ENCODE measurements at regions not wholly inside any gene's neighbourhood (a gene's known extent, or its start where the extent isn't known, plus 50 kb on each side); places are given as distances from the start of the nearest gene placed in this dataset.

DNA sequence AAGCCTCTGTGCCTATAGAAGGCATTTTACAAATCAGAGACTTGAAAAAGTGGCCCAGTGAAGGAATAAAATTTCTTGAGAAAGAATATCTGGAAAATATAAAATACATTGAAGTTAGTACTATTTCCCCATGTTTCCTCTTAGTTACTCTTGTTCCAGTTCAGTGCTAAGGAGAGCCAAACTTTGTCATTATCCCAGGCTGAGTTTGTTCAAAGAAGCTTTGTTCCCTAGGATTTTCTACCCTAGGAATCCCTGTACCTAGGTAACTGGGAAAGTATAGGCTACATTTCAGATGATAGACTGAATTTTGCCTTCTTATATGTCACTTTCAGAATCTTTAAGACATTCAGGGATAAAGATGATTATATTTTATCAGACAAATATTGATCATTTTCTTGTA is 1395.7 kb upstream of the MAP3K7 start:
- Mint-ChIP-seq H3K4me3 (no peak overlapping the region), H3K36me3 (no peaks in the 10 kb centered on the region), H3K27ac (no peak overlapping the region), H3K4me1 (no peaks in the 10 kb centered on the region), H3K9me3 (peaks cover 0 to 28% (median 0%) of the 10 kb centered on the region in 9 donors), H3K27me3 (no peaks in the 10 kb centered on the region)
- no peak for ATAC-seq
- no peak for DNase-seq
- POLR2A ChIA-PET, result no interaction called here

DNA sequence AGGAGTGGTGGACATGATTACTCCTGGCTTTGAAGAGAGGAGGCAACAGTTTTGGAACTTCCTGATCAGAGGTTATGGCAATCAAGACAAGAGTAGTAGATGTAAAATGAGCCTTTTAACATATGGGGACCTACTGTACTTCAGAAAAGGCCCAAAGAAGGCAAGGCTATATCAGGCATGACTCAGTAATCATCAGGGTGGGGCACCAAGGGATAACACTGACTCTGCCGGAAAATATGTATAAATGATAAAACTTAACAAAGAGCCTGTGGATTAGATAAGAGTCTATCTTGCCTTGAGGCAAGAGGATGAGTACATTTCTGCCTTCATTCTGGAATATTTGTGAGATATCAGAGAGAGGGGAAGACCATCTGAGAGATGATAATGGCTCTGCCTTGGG is 1389.9 kb upstream of the MAP3K7 start:
- Mint-ChIP-seq H3K36me3 (no peaks in the 10 kb centered on the region), H3K4me3 (no peak overlapping the region), H3K27ac (no peak overlapping the region), H3K27me3 (no peaks in the 10 kb centered on the region), H3K4me1 (no peaks in the 10 kb centered on the region), H3K9me3 (peaks cover 0 to 34% (median 12%) of the 10 kb centered on the region in 9 donors)
- POLR2A ChIA-PET, result no interaction called here
- DNase-seq (no peak), ATAC-seq (no peak)

DNA sequence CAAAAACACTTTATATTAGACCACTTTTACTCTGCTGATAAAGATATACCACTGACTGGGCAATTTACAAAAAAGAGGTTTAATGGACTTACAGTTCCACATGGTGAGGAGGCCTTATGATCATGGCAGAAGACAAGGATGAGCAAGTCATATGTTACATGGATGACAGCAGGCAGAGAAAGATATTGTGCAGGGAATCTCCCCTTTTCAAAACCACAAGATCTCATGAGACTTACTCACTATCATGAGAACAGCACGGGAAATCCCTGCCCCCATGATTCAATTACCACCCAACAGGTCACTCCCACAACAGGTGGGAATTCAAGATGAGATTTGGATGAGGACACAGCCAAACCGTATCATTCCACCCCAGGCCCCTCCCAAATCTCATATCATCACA is 1383.8 kb upstream of the MAP3K7 start:
- Mint-ChIP-seq H3K4me3 (no peak overlapping the region), H3K36me3 (no peaks in the 10 kb centered on the region), H3K27me3 (no peaks in the 10 kb centered on the region), H3K4me1 (no peaks in the 10 kb centered on the region), H3K27ac (no peak overlapping the region), H3K9me3 (peaks cover 9 to 38% (median 15%) of the 10 kb centered on the region in 9 donors)
- no peak for ATAC-seq
- no peak for DNase-seq
- POLR2A ChIA-PET, result no interaction called here

DNA sequence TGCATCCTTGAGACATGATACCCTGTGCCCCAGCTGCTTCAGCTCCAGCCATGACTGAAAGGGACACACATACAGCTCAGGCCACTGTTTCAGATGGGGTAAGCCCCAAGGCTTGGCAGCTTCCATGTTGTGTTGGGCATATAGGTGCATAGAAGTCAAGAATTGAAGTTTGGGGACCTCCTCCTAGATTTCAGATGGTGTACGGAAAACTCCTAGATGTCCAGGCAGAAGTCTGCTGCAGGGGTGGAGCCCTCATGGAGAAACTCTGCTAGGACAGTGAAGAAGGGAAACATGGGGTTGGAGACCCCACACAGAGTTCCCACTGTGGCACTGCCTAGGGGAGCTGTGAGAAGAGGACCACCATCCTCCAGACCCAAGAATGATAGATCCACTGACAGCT is 1379.0 kb upstream of the MAP3K7 start:
- peaks cover 9 to 34% (median 23%) of the 10 kb centered on the region in 9 donors for H3K9me3 Mint-ChIP-seq
- H3K4me3 Mint-ChIP-seq, result no peak overlapping the region
- POLR2A ChIA-PET, result no interaction called here
- H3K4me1 Mint-ChIP-seq, result no peaks in the 10 kb centered on the region
- DNase-seq (no peak), ATAC-seq (no peak)
- peaks cover 0 to 5% (median 0%) of the 10 kb centered on the region in 3 donors for H3K36me3 Mint-ChIP-seq
- H3K27me3 Mint-ChIP-seq, result no peaks in the 10 kb centered on the region
- no peak overlapping the region for H3K27ac Mint-ChIP-seq

DNA sequence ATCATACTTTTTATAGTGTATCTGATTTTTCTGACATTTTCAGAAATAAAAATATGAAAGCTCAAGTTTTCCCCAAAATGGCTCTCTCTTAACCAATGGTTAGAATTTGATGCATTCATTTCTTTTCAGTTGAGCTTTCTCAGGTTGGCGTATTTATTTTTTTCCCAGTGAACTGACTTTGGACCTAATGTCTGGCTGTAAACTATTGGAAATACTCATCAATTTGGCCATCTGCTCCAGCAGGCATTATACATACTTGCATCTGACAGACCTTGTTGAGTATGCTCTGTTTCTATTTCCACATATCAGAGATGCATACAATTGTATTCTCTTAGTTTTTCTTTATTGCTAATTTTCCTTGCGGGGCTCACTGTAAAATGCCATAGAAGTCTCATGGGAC is 1374.8 kb upstream of the MAP3K7 start:
- Mint-ChIP-seq H3K27me3 (no peaks in the 10 kb centered on the region), H3K36me3 (peaks cover 0 to 5% (median 0%) of the 10 kb centered on the region in 3 donors), H3K27ac (no peak overlapping the region), H3K4me1 (no peaks in the 10 kb centered on the region), H3K4me3 (no peak overlapping the region), H3K9me3 (peaks cover 9 to 44% (median 18%) of the 10 kb centered on the region in 9 donors)
- DNase-seq (no peak), ATAC-seq (no peak)
- POLR2A ChIA-PET, result no interaction called here

DNA sequence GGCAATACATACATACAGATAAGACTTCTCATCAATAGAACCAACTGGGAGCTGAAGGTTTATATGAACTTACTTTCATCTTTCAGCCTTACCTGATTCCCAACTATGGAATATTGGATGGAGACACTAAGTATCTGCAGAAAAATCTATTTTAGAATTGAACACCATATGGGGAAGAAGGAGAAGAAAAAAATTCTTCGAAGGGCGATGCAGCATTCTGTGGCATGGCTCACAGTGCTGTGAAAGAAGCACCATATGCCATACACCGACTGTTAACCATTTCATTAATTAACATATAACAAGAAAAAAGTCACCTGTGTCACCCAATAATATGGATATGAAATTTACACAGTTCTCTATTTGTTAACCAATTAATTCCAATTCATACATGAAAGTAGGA is 1374.4 kb upstream of the MAP3K7 start:
- Mint-ChIP-seq H3K4me3 (no peak overlapping the region), H3K27me3 (no peaks in the 10 kb centered on the region), H3K4me1 (no peaks in the 10 kb centered on the region), H3K36me3 (peaks cover 0 to 5% (median 0%) of the 10 kb centered on the region in 3 donors), H3K27ac (no peak overlapping the region), H3K9me3 (peaks cover 9 to 40% (median 14%) of the 10 kb centered on the region in 9 donors)
- no peak for ATAC-seq
- DNase-seq, result no peak
- POLR2A ChIA-PET, result no interaction called here

DNA sequence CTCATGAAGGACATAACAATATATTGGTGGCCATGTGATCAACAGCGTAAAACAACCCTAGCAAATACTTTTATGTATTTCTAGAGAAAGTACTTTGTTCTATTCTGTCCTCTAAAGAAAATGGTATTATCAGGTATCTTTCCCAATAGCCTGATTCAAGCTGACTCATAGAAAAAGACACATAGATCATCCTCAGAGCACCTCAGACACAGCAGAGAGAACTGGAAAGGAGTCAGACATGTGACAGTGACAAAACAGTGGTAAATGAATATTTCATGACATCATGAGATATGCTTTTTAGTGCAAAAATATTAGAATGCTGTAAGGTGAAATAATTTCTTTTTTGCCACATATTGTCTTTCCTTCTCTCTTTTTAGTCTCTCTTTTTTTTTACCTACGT is 1355.0 kb upstream of the MAP3K7 start:
- Mint-ChIP-seq H3K9me3 (peaks cover 6 to 40% (median 14%) of the 10 kb centered on the region in 9 donors), H3K27me3 (no peaks in the 10 kb centered on the region), H3K4me3 (no peak overlapping the region), H3K27ac (no peak overlapping the region), H3K36me3 (peaks cover 0 to 2% (median 0%) of the 10 kb centered on the region in 3 donors), H3K4me1 (no peaks in the 10 kb centered on the region)
- DNase-seq (no peak), ATAC-seq (no peak)
- POLR2A ChIA-PET, result no interaction called here

DNA sequence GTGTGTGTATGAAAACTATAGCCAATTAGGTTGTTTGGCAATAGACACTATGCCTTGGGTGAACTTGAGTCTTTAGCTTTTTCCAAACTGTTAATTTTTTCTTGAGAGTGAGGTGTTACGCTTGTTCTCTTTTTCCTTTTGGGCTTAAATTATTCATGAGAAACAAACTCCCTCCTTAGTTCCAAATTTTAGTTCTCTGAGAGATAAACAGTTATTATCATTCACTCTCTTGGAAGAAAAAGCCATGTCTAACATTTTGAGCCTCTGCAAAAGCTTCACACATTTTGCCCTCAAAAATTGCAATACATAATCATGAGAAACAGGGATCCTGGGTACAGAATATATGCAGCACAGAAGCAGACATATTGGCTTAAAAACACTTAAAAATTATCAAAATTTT is 1353.9 kb upstream of the MAP3K7 start:
- Mint-ChIP-seq H3K27me3 (no peaks in the 10 kb centered on the region), H3K4me3 (no peak overlapping the region), H3K4me1 (no peaks in the 10 kb centered on the region), H3K27ac (no peak overlapping the region), H3K36me3 (peaks cover 0 to 2% (median 0%) of the 10 kb centered on the region in 3 donors), H3K9me3 (peaks cover 6 to 32% (median 14%) of the 10 kb centered on the region in 9 donors)
- DNase-seq (no peak), ATAC-seq (no peak)
- POLR2A ChIA-PET, result no interaction called here

DNA sequence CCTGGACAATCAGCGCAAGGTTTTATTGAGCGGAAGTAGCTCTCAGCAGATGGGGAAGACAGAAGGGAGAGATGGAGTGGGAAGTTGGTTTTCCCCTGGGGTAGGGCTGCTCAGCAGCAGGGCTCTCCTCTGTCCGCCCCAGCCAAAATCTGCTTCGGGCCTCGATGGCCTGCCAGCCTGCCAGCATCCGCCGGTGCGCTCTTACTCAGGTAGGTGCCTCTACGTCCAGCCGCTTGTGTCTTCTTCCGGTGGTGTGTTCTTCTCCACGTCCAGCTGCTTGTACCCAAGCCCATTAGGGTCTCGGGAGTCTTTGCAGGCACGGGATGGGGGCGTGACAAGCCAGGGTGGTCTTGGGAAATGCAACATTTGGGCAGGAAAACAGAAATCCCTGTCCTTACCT is 1340.0 kb upstream of the MAP3K7 start:
- H3K27ac Mint-ChIP-seq, result no peak overlapping the region
- H3K9me3 Mint-ChIP-seq, result peaks cover under 1 to 26% (median 18%) of the 10 kb centered on the region in 9 donors
- H3K4me1 Mint-ChIP-seq, result no peaks in the 10 kb centered on the region
- ATAC-seq (no peak), DNase-seq (no peak)
- H3K36me3 Mint-ChIP-seq, result peaks cover 0 to 7% (median 0%) of the 10 kb centered on the region in 3 donors
- H3K27me3 Mint-ChIP-seq, result no peaks in the 10 kb centered on the region
- POLR2A ChIA-PET, result no interaction called here
- no peak overlapping the region for H3K4me3 Mint-ChIP-seq

DNA sequence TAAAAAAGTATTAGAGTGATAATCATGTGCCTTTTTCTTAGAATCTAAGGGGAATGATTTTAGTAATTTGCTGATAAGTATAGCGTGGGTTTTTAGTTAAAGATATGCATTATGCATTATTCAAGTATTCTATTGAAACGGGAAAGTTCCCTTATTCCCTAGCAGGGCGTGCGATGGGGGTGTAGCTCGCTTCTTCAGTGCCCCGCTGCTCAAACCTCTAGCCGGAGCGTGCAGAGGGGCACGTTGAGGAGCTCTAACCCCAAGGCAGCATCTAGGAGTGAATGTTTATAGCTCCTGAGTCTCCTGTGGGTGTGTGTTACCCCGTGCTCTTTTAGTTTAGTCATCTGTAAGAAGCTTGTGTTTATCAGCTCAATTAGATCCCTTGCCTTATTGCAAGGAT is 1339.5 kb upstream of the MAP3K7 start:
- ATAC-seq, result no peak
- H3K36me3 Mint-ChIP-seq, result peaks cover 0 to 7% (median 0%) of the 10 kb centered on the region in 3 donors
- H3K27me3 Mint-ChIP-seq, result no peaks in the 10 kb centered on the region
- H3K4me1 Mint-ChIP-seq, result no peaks in the 10 kb centered on the region
- DNase-seq, result no peak
- peaks cover 2 to 26% (median 19%) of the 10 kb centered on the region in 9 donors for H3K9me3 Mint-ChIP-seq
- POLR2A ChIA-PET, result no interaction called here
- no peak overlapping the region for H3K27ac Mint-ChIP-seq
- H3K4me3 Mint-ChIP-seq, result no peak overlapping the region

DNA sequence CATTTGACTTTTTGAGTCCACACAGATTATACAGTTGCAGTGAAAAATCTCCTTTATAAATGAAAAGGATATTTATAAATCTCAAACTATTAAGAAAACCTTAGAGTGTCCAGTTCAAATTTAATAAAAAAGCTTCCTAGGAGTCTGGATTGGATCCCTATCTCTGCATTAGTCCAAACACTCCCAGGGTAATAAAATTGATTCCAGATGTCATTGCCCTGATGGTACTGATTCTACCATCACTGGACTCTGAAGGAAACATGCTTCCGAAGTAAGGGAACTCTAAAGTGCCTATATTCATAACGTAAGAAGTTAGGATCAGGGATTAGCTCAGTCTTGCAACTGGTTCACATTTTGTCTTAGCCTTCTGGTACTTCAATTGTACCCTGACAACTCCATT is 1325.1 kb upstream of the MAP3K7 start:
- Mint-ChIP-seq H3K4me3 (no peak overlapping the region), H3K27me3 (no peaks in the 10 kb centered on the region), H3K36me3 (no peaks in the 10 kb centered on the region), H3K4me1 (no peaks in the 10 kb centered on the region), H3K9me3 (peaks cover 0 to 26% (median 8%) of the 10 kb centered on the region in 9 donors), H3K27ac (no peak overlapping the region)
- DNase-seq (no peak), ATAC-seq (no peak)
- POLR2A ChIA-PET, result no interaction called here

DNA sequence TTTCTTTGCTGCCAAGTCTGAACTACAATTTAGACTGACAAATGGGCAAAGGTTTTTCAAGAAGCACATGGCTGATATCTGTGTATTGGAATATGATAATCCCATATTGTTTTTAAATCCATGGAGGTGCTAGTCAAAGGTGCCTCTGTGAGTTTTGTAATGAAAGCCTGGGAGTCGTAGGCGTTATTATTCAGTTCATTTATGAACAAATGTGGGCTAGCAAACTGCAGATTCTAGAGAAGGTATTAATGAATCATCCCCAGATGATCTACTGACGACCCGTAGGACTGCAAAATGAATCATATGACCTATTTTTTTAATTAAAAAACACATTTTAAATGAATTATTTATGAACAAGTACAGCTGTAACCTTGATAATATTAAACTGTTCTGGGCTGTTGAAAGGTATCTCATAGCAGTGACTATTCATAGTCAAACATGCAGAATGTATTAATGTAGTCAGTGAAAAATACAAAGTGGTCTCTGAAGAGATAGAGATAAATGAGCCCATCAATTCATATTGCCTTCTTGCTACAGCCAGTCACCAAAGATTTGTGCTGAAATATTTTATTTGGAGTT is 1317.8 kb upstream of the MAP3K7 start:
- no peaks in the 10 kb centered on the region for H3K27me3 Mint-ChIP-seq
- ATAC-seq (no peak), DNase-seq (no peak)
- POLR2A ChIA-PET, result no interaction called here
- H3K4me3 Mint-ChIP-seq, result no peak overlapping the region
- H3K27ac Mint-ChIP-seq, result no peak overlapping the region
- H3K36me3 Mint-ChIP-seq, result no peaks in the 10 kb centered on the region
- H3K4me1 Mint-ChIP-seq, result no peaks in the 10 kb centered on the region
- peaks cover 0 to 29% (median 10%) of the 10 kb centered on the region in 9 donors for H3K9me3 Mint-ChIP-seq

DNA sequence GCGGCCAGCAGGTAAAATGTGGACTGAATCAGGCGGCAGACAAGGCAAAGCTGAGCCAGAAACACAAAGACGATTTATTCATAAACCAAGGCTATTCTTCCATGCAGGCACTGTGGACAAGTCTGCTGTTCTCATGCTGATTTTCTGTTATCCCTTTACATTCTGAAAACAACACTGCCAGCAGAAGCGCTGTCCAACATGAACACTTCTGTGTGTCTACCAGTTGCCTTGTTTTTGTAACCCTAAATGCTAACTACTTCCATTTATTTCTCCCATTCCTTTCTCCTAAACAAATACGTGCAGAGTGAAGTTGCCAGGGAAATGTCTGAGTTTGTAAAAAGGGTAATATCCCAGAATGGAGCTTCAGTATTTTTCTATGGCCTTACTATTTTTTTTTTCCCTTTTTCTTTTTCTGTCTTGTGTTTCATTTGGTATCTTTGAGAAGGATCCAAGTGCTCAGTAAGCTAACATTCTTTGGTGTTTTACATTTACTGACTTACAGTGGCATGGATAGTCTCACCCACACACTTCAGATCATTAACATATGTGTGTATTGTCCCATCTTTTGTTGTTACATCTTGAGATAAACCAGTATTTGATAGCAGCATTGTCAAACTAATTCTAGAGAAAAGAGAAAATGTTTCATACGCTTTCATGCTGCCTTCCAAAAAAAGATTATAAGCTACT is 1308.9 kb upstream of the MAP3K7 start:
- peaks cover 0 to 14% (median 0%) of the 10 kb centered on the region in 3 donors for H3K36me3 Mint-ChIP-seq

More for the DNA sequence above, 1308.9 kb upstream of the MAP3K7 start:
- no peak for DNase-seq
- peaks cover 6 to 26% (median 19%) of the 10 kb centered on the region in 9 donors for H3K9me3 Mint-ChIP-seq
- no peaks in the 10 kb centered on the region for H3K4me1 Mint-ChIP-seq
- H3K27ac Mint-ChIP-seq, result no peak overlapping the region
- ATAC-seq, result no peak
- H3K27me3 Mint-ChIP-seq, result no peaks in the 10 kb centered on the region
- POLR2A ChIA-PET, result no interaction called here
- H3K4me3 Mint-ChIP-seq, result no peak overlapping the region

Measured in naive thymus-derived CD8-positive, alpha-beta T cell (primary cell).